Colonic mucosa (tissue), 4 donors: ENCODE measurements at regions not wholly inside any gene's neighbourhood (a gene's known extent, or its start where the extent isn't known, plus 50 kb on each side); places are given as distances from the start of the nearest gene placed in this dataset.

Source experiments
- DNase-seq: peaks from one replicate; pipeline ENCODE4 v3.0.0-alpha.2; 2020
- H3K27ac ChIP-seq: fragments of 200-600 bp; one replicate; pipeline ENCODE4 v1.8.0; 2021
- H3K27me3 ChIP-seq: fragments of 200-600 bp; one replicate; pipeline ENCODE4 v1.8.0; 2021
- H3K36me3 ChIP-seq: fragments of 200-600 bp; one replicate; pipeline ENCODE4 v1.8.0; 2021
- H3K4me1 ChIP-seq: fragments of 200-600 bp; one replicate; pipeline ENCODE4 v1.8.0; 2021; ENCODE audit warnings: mild to moderate bottlenecking
- H3K4me3 ChIP-seq: fragments of 200-600 bp; one replicate; pipeline ENCODE4 v1.8.0; 2021
- H3K9ac ChIP-seq, 2 donors: one replicate each; pipeline ENCODE4 v1.7.0; 2013; ENCODE audit warnings: control low read depth in 2 of 2, low read depth in 2 of 2, low read length in 2 of 2
- H3K9me3 ChIP-seq: fragments of 200-600 bp; one replicate; pipeline ENCODE4 v1.8.0; 2021
- CTCF ChIP-seq: fragments of 200-600 bp; IDR thresholded peaks from one replicate; pipeline ENCODE4 v1.8.0; 2022; ENCODE audit warnings: antibody characterized with exemption, mild to moderate bottlenecking
- intact Hi-C: fragments of 100-400 bp; cut with DNase I; formaldehyde crosslinking; loops from one replicate; pipeline ENCODE4 v1.14.1; 2022
- donor health status: healthy.
- donor health status: DM: no; HTN: no; CAD: no.
- donor health status: DM: no; HTN: no; CAD: no.

- Histone ChIP-seq H3K4me1 (no peaks in the 10 kb centered on the region), H3K9ac (no peak overlapping the region), H3K4me3 (no peak overlapping the region), H3K27me3 (no peaks in the 10 kb centered on the region), H3K27ac (no peak overlapping the region), H3K36me3 (no peaks in the 10 kb centered on the region), H3K9me3 (no peaks in the 10 kb centered on the region)
- intact Hi-C loops, result no loop called here
- no peak for TF ChIP-seq CTCF
- no peak for DNase-seq
These were observed 623.3 kb downstream of the PDCD6IP start for GRCh38 chr3:34421762-34422161.

DNA sequence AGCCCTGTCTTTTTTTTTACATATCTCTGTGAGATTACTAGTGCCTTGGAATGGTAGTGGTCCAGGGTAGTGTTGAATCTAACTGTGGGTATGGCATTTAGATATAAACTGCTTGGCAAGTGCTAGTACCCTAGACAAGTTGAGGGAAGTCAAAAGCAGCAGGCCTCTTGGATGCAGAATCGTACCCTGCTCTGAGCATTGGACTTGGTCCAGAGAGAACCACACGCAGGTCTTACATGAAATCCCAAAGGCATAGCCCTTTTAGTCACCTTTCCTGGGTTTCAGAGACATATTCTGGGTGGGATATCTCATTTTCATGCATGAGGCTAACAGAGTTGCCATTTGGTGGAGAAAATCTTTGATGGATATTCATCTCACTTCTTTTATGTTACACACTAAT lies 641.4 kb downstream of the PDCD6IP start:
- no peaks in the 10 kb centered on the region for H3K36me3 ChIP-seq
- intact Hi-C loops, result no loop called here
- TF ChIP-seq CTCF, result no peak
- no peak overlapping the region for H3K9ac ChIP-seq
- no peaks in the 10 kb centered on the region for H3K9me3 ChIP-seq
- no peak for DNase-seq
- no peaks in the 10 kb centered on the region for H3K27me3 ChIP-seq
- H3K27ac ChIP-seq, result no peak overlapping the region
- H3K4me1 ChIP-seq, result no peaks in the 10 kb centered on the region
- no peak overlapping the region for H3K4me3 ChIP-seq

DNA sequence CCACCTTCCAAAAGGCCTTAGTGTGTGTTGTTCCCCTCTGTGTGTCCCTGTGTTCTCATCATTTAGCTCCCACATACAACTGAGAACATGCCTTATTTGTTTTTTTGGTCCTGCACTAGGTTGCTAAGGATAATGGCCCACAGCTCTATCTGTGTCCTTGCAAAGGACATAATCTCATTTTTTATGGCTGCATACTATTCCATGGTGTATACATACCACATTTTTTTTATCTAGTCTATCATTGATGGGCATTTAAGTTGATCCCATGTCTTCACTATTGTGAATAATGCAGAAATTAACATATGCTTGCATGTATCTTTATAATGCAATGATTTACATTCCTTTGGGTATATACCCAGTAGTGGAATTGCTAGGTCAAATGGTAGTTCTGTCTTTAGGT lies 645.7 kb downstream of the PDCD6IP start:
- Histone ChIP-seq H3K36me3 (no peaks in the 10 kb centered on the region), H3K27me3 (no peaks in the 10 kb centered on the region), H3K9ac (no peak overlapping the region), H3K27ac (no peak overlapping the region), H3K9me3 (no peaks in the 10 kb centered on the region), H3K4me1 (no peaks in the 10 kb centered on the region), H3K4me3 (no peak overlapping the region)
- DNase-seq, result no peak
- intact Hi-C loops, result no loop called here
- no peak for TF ChIP-seq CTCF

DNA sequence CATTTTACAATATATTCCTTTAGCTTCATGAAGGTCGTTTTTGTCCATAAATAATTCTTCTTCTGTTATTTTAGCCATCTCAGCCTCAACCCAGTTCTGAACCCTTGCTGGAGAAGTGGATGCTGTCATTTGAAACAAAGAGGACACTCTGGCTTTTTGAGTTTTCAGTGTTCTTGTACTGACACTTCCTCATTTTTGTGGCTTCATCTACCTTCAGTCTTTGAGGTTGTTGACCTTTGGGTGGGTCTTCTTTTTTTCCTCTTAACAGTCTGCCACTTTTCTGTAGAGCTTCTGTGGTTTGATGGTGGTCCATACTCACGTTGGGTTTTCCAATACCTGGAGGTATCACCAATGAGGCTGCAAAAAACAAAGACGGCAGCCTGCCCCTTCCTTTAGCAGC lies 650.9 kb downstream of the PDCD6IP start:
- Histone ChIP-seq H3K9ac (no peak overlapping the region), H3K27ac (no peak overlapping the region), H3K36me3 (no peaks in the 10 kb centered on the region), H3K4me1 (no peaks in the 10 kb centered on the region), H3K9me3 (no peaks in the 10 kb centered on the region), H3K4me3 (no peak overlapping the region), H3K27me3 (no peaks in the 10 kb centered on the region)
- no peak for TF ChIP-seq CTCF
- intact Hi-C loops, result no loop called here
- no peak for DNase-seq

- Histone ChIP-seq H3K27ac (no peak overlapping the region), H3K36me3 (no peaks in the 10 kb centered on the region), H3K4me1 (no peaks in the 10 kb centered on the region), H3K9me3 (no peaks in the 10 kb centered on the region), H3K4me3 (no peak overlapping the region), H3K27me3 (no peaks in the 10 kb centered on the region), H3K9ac (no peak overlapping the region)
- no peak for TF ChIP-seq CTCF
- intact Hi-C loops, result no loop called here
- DNase-seq, result no peak
These were observed 665.0 kb downstream of the PDCD6IP start for GRCh38 chr3:34463414-34463813.

- Histone ChIP-seq H3K9me3 (no peaks in the 10 kb centered on the region), H3K9ac (no peak overlapping the region), H3K4me3 (no peak overlapping the region), H3K27ac (no peak overlapping the region), H3K27me3 (no peaks in the 10 kb centered on the region), H3K36me3 (no peaks in the 10 kb centered on the region), H3K4me1 (no peaks in the 10 kb centered on the region)
- no peak for DNase-seq
- intact Hi-C loops, result no loop called here
- no peak for TF ChIP-seq CTCF
These were observed 666.2 kb downstream of the PDCD6IP start for GRCh38 chr3:34464646-34465045.
